Ascending aorta (tissue), 2 donors: ENCODE measurements at regions not wholly inside any gene's neighbourhood (a gene's known extent, or its start where the extent isn't known, plus 50 kb on each side); places are given as distances from the start of the nearest gene placed in this dataset.

Experiments
- DNase-seq, 2 donors: peaks; one replicate each; pipeline ENCODE4 v3.0.0-alpha.2; 2019; ENCODE audit warnings: low spot score in 2 of 2
- H3K27ac ChIP-seq, 2 donors: fragments of 200-600 bp; sonication (generic); one replicate each; pipeline ENCODE4 v1.5.1; 2016 to 2017; ENCODE audit warnings: mild to moderate bottlenecking in 1 of 2
- H3K27me3 ChIP-seq: fragments of 200-600 bp; sonication (generic); one replicate; pipeline ENCODE4 v1.5.1; 2017
- H3K36me3 ChIP-seq, 2 donors: fragments of 200-600 bp; sonication (generic); one replicate each; pipeline ENCODE4 v1.5.1; 2016
- H3K4me1 ChIP-seq, 2 donors: fragments of 200-600 bp; sonication (generic); one replicate each; pipeline ENCODE4 v1.5.1; 2016 to 2017; ENCODE audit warnings: mild to moderate bottlenecking in 1 of 2
- H3K4me3 ChIP-seq, 2 donors: fragments of 200-600 bp; sonication (generic); one replicate each; pipeline ENCODE4 v1.5.1; 2016 to 2017; ENCODE audit warnings: mild to moderate bottlenecking in 1 of 2
- H3K9me3 ChIP-seq, 2 donors: fragments of 200-600 bp; sonication (generic); one replicate each; pipeline ENCODE4 v1.5.1; 2016
- intact Hi-C: fragments of 100-400 bp; cut with DNase I; formaldehyde crosslinking; loops from one replicate; pipeline ENCODE4 v1.15.1; 2023
- TF ChIP-seq, protein P1 (sequence below), 3 experiments: fragments of 200-600 bp in 2 of 3; fragments of 450-650 bp in 1 of 3; sonication (generic) in 2 of 3; IDR thresholded peaks; one replicate each; pipeline ENCODE4 v1.5.1; 2016 to 2019; ENCODE audit warnings: antibody characterized with exemption in 3 of 3, mild to moderate bottlenecking in 1 of 3, moderate library complexity in 1 of 3

- H3K9me3 ChIP-seq, result no peaks in the 10 kb centered on the region
- TF ChIP-seq, protein P1, sequence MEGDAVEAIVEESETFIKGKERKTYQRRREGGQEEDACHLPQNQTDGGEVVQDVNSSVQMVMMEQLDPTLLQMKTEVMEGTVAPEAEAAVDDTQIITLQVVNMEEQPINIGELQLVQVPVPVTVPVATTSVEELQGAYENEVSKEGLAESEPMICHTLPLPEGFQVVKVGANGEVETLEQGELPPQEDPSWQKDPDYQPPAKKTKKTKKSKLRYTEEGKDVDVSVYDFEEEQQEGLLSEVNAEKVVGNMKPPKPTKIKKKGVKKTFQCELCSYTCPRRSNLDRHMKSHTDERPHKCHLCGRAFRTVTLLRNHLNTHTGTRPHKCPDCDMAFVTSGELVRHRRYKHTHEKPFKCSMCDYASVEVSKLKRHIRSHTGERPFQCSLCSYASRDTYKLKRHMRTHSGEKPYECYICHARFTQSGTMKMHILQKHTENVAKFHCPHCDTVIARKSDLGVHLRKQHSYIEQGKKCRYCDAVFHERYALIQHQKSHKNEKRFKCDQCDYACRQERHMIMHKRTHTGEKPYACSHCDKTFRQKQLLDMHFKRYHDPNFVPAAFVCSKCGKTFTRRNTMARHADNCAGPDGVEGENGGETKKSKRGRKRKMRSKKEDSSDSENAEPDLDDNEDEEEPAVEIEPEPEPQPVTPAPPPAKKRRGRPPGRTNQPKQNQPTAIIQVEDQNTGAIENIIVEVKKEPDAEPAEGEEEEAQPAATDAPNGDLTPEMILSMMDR (IDR thresholded peaks at IDR 0.05), result no peak
- H3K27ac ChIP-seq, result no peak overlapping the region
- intact Hi-C loops, result loop anchor here (5.0 kb wide), 1 partner anchor 103 kb away; no protein-coding TSS in a partner anchor
- H3K4me3 ChIP-seq, result no peak overlapping the region
- no peak for DNase-seq
- no peaks in the 10 kb centered on the region for H3K36me3 ChIP-seq
- peaks cover 4 to 19% of the 10 kb centered on the region in 2 donors for H3K4me1 ChIP-seq
- H3K27me3 ChIP-seq, result no peaks in the 10 kb centered on the region
Measured at GRCh38 chr2:15744820-15745219, 153.2 kb downstream of the DDX1 start.

- H3K27ac ChIP-seq, result no peak overlapping the region
- H3K9me3 ChIP-seq, result no peaks in the 10 kb centered on the region
- H3K27me3 ChIP-seq, result no peaks in the 10 kb centered on the region
- no peak for DNase-seq
- TF ChIP-seq, protein P1 (IDR thresholded peaks at IDR 0.05), result no peak
- intact Hi-C loops, result loop anchor here (5.0 kb wide), 1 partner anchor 103 kb away; no protein-coding TSS in a partner anchor
- H3K4me3 ChIP-seq, result no peak overlapping the region
- no peaks in the 10 kb centered on the region for H3K36me3 ChIP-seq
- H3K4me1 ChIP-seq, result peaks cover 5 to 19% of the 10 kb centered on the region in 2 donors
Measured at GRCh38 chr2:15745350-15745749, 153.7 kb downstream of the DDX1 start.

DNA sequence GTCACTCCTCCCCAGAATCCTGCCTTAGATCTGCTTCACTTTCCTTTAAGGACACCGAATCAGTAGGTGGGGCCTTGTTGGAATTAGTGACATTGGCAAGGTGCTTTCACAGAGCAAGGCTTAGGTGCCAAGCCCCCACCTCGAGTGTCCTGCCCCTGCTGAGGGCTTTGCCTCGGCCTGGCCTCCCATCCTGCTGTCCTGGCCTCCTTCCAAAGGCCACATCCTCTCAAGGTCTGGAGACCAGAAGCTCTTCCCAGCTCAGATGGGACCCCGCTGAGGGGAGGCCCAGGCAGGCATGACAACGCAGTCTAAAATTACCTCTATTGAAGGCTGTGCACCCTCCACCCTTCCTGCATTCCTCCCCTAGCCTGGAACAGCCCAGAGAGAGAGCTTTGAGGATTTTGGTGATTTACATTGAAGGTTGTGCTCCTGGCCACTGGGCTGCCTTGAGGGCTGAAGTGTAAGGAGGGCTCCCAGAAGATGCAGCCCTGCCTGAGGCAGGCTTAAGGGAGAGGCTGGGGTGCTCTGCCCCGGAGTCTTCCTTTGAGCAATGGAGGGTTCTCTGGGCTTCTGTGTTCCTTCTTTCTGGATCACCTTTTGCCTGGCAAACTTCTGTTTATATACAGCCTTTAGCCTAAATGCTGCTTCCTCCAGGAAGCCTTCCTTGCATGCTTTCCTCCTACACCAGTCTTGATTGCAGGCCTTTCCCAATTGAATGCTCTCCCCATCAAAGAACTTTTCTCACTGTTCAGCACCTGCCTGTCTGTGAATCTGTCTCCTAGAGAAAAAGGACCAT is 154.4 kb downstream of the DDX1 start:
- Histone ChIP-seq H3K4me1 (peaks cover 5 to 19% of the 10 kb centered on the region in 2 donors), H3K36me3 (no peaks in the 10 kb centered on the region), H3K4me3 (no peak overlapping the region), H3K9me3 (no peaks in the 10 kb centered on the region), H3K27ac (no peak overlapping the region), H3K27me3 (no peaks in the 10 kb centered on the region)
- intact Hi-C loops, result loop anchor here (5.0 kb wide), 1 partner anchor 104 kb away; no protein-coding TSS in a partner anchor
- TF ChIP-seq, protein P1 (IDR thresholded peaks at IDR 0.05), result no peak
- no peak for DNase-seq

- Histone ChIP-seq H3K4me1 (peaks cover 5 to 19% of the 10 kb centered on the region in 2 donors), H3K27me3 (no peaks in the 10 kb centered on the region), H3K36me3 (no peaks in the 10 kb centered on the region), H3K4me3 (no peak overlapping the region), H3K27ac (no peak overlapping the region), H3K9me3 (no peaks in the 10 kb centered on the region)
- no peak for DNase-seq
- TF ChIP-seq, protein P1 (IDR thresholded peaks at IDR 0.05), result no peak
- intact Hi-C loops, result loop anchor here (5.0 kb wide), 1 partner anchor 105 kb away; no protein-coding TSS in a partner anchor
Measured at GRCh38 chr2:15746703-15747550, 155.3 kb downstream of the DDX1 start.

DNA sequence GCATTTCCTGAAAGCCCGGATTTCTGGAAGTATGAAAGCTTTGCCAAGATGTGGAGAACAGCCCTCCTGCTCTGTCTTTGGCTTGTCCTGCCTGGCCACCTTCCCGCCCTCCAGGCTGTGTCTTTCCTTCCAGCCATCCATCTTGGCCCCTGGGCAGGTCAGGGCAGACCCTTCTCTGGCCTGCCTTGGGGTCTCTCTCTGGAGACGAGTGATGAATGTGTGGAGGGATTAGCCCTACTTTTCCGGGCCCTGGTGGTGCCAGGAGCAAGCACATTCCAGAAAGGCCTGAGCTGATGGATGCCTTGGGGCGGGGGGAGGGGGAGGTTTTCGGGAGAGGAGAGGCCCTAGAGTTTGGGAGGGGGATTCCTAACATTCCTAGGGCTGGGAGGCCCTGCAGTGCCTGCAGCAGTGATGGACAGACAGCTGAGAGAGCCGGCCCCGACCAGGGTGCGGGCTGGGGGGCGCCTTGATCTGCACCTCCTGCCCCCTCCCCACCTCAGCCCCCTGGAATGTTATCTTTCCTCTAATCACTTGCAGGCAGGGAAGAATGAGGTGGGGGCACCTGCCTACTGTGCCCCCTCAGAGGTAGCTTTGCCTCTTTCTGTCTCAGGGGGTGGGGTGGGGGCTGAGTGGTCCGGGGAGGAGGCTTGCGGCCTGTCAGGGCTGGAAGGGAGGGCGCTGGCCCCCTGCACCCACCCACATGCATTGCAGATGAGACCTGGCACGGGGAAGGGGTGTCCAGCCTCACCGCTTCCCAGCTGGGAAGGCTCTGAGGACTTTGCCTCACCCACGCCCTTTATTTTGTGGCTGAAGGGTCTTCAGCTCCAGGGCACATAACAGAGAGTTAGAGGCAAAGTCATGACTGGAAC is 156.2 kb downstream of the DDX1 start:
- intact Hi-C loops, result loop anchor here (5.0 kb wide), 1 partner anchor 106 kb away; no protein-coding TSS in a partner anchor
- H3K4me1 ChIP-seq, result peaks cover 5 to 19% of the 10 kb centered on the region in 2 donors
- TF ChIP-seq, protein P1 (IDR thresholded peaks at IDR 0.05), result no peak

More for the DNA sequence above, 156.2 kb downstream of the DDX1 start:
- Histone ChIP-seq H3K27ac (no peak overlapping the region), H3K9me3 (no peaks in the 10 kb centered on the region), H3K4me3 (no peak overlapping the region), H3K27me3 (no peaks in the 10 kb centered on the region), H3K36me3 (no peaks in the 10 kb centered on the region)
- DNase-seq, result no peak
